Loucy (cell line): ENCODE measurements at regions not wholly inside any gene's neighbourhood (a gene's known extent, or its start where the extent isn't known, plus 50 kb on each side); places are given as distances from the start of the nearest gene placed in this dataset.
"Not testable (repeated sequence)": the region's sequence is repeated elsewhere in the genome, so short reads cannot be mapped to it uniquely, and the experiment has no call there.

Source experiments
- H2AFZ ChIP-seq: fragments of 200-600 bp; sonication (generic); 2 replicates; pipeline ENCODE4 v1.6.0; 2016; ENCODE audit warnings: antibody characterized with exemption, mild to moderate bottlenecking, low read length, moderate library complexity
- H3F3A ChIP-seq: fragments of 200-600 bp; 2 replicates; pipeline ENCODE4 v1.6.0; 2016; ENCODE audit warnings: antibody characterized with exemption, low read depth, mild to moderate bottlenecking
- H3K27me3 ChIP-seq: fragments of 200-600 bp; sonication (generic); 2 replicates; pipeline ENCODE4 v1.6.1; 2014; ENCODE audit warnings: low read length, mild to moderate bottlenecking; ENCODE audit not compliant: insufficient read depth, poor library complexity, severe bottlenecking
- H3K36me3 ChIP-seq: fragments of 200-600 bp; sonication (generic); 2 replicates; pipeline ENCODE4 v1.6.1; 2016; ENCODE audit warnings: low read length; ENCODE audit not compliant: insufficient read depth
- H3K4me1 ChIP-seq: fragments of 200-600 bp; sonication (generic); 2 replicates; pipeline ENCODE4 v1.5.1; 2014; ENCODE audit warnings: low read length, mild to moderate bottlenecking; ENCODE audit not compliant: insufficient read depth, poor library complexity, severe bottlenecking
- H3K4me2 ChIP-seq: fragments of 200-600 bp; sonication (generic); 2 replicates; pipeline ENCODE4 v1.6.0; 2014; ENCODE audit warnings: antibody characterized with exemption, low read length, low read depth, mild to moderate bottlenecking; ENCODE audit not compliant: poor library complexity, severe bottlenecking
- H3K4me3 ChIP-seq: fragments of 200-600 bp; sonication (generic); 2 replicates; pipeline ENCODE4 v1.5.1; 2014; ENCODE audit warnings: low read length, mild to moderate bottlenecking, mixed read lengths; ENCODE audit not compliant: poor library complexity, severe bottlenecking
- H3K79me2 ChIP-seq: fragments of 200-600 bp; sonication (generic); 2 replicates; pipeline ENCODE4 v1.6.1; 2014; ENCODE audit warnings: low read length; ENCODE audit not compliant: insufficient read depth
- H3K9ac ChIP-seq: fragments of 200-600 bp; sonication (generic); 2 replicates; pipeline ENCODE4 v1.6.0; 2014; ENCODE audit warnings: mild to moderate bottlenecking, low read depth, low read length, moderate library complexity; ENCODE audit not compliant: poor library complexity, severe bottlenecking
- H3K9me2 ChIP-seq: fragments of 200-600 bp; sonication (generic); replicated peaks from 2 replicates; pipeline ENCODE4 v1.6.1; 2016; ENCODE audit warnings: low read depth, low read length, mixed read lengths
- H3K9me3 ChIP-seq: fragments of 200-600 bp; sonication (generic); 2 replicates; pipeline ENCODE4 v1.6.1; 2014; ENCODE audit warnings: mild to moderate bottlenecking, antibody characterized with exemption, low read length, low read depth; ENCODE audit not compliant: insufficient read depth
- H4K20me1 ChIP-seq: fragments of 200-600 bp; sonication (generic); 2 replicates; pipeline ENCODE4 v1.6.0; 2014; ENCODE audit warnings: antibody characterized with exemption, low read length, mild to moderate bottlenecking; ENCODE audit not compliant: insufficient read depth, poor library complexity, severe bottlenecking
- EZH2phosphoT487 ChIP-seq: fragments of 200-600 bp; IDR thresholded peaks from 2 replicates; pipeline ENCODE4 v1.6.1; 2018; ENCODE audit warnings: antibody characterized with exemption, mild to moderate bottlenecking, moderate library complexity, borderline replicate concordance
- TF ChIP-seq, protein P1 (sequence below): fragments of 200-600 bp; sonication (generic); conservative IDR thresholded peaks from 2 replicates; pipeline ENCODE4 v1.5.1; 2014; ENCODE audit warnings: mild to moderate bottlenecking, antibody characterized with exemption, low read length

DNA sequence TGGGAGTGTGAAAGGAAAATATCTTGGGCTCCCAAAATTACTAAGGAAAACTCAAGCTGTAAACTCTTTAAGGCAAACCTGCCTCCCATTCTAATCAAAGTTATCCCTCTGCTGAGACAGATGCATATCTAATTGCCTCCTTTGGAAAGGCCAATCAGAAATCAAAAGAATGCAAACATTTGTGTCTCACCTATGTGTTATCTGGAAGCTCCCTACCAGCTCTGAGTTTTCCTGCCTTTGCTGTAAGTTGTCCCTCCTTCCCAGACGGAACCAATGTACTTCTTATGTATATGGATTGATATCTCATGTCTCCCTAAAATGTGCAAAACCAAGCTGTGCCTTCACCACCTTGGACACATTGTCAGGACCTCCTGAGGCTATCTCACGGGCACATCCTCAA is 95.8 kb downstream of the AASDHPPT start:
- Histone ChIP-seq H3K4me3 (no peak overlapping the region), H3K79me2 (no peaks in the 10 kb centered on the region), H3K4me1 (no peaks in the 10 kb centered on the region), H3F3A (no peaks in the 10 kb centered on the region), H2AFZ (no peak overlapping the region), H4K20me1 (no peaks in the 10 kb centered on the region), H3K36me3 (no peaks in the 10 kb centered on the region), H3K9ac (no peak overlapping the region), H3K9me3 (no peaks in the 10 kb centered on the region), H3K4me2 (no peak overlapping the region), H3K9me2 (no peaks in the 10 kb centered on the region), H3K27me3 (no peaks in the 10 kb centered on the region)
- TF ChIP-seq, protein P1, sequence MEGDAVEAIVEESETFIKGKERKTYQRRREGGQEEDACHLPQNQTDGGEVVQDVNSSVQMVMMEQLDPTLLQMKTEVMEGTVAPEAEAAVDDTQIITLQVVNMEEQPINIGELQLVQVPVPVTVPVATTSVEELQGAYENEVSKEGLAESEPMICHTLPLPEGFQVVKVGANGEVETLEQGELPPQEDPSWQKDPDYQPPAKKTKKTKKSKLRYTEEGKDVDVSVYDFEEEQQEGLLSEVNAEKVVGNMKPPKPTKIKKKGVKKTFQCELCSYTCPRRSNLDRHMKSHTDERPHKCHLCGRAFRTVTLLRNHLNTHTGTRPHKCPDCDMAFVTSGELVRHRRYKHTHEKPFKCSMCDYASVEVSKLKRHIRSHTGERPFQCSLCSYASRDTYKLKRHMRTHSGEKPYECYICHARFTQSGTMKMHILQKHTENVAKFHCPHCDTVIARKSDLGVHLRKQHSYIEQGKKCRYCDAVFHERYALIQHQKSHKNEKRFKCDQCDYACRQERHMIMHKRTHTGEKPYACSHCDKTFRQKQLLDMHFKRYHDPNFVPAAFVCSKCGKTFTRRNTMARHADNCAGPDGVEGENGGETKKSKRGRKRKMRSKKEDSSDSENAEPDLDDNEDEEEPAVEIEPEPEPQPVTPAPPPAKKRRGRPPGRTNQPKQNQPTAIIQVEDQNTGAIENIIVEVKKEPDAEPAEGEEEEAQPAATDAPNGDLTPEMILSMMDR: no peak
- TF ChIP-seq EZH2phosphoT487: no peak

DNA sequence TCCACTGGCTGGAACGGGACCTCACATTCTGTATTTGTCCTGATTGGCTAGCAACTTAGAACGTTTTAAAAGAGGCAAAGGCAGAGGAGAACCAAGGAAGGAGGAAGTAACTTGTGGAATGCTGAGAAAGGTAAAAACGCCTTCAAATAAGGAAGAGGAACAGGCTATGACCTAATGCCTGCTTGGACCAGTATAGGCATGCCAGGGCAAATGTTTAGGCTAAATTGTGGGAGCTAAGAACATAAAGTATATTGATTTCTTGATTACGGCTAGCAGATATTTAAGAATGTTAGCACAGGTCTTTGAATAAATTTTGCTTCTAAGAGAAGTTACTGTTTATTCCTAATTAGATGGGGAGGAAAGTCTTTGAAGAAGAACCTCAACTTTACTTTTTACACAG is 96.5 kb downstream of the AASDHPPT start:
- H3F3A ChIP-seq, H3K27me3 ChIP-seq, H3K9me3 ChIP-seq, H3K9me2 ChIP-seq, H4K20me1 ChIP-seq, H3K4me1 ChIP-seq, H3K79me2 ChIP-seq, H3K9ac ChIP-seq, H3K36me3 ChIP-seq, H2AFZ ChIP-seq, H3K4me3 ChIP-seq, H3K4me2 ChIP-seq: not testable (repeated sequence)

DNA sequence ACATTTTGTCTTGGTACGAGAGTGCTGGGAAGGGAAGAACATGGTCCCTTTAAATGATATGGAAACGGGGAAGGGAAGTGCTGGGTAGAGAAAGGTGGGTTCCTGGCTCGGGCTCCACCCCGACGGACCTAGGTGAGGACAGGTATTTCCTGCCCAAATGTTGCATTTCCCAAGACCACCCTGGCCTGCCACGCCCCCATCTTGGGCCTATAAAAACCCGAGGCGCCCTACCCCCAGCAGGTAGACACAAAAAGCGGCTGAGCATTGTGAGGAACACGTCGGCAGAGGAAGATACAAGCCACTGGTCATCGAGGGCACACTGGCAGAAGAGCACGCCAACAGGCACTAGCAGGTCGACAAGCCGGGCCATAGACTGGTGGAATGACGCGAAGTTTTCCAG is 99.4 kb downstream of the AASDHPPT start:
- no peaks in the 10 kb centered on the region for H3K4me1 ChIP-seq
- H3F3A ChIP-seq: no peaks in the 10 kb centered on the region
- H3K36me3 ChIP-seq: no peaks in the 10 kb centered on the region
- H3K9ac ChIP-seq: no peak overlapping the region
- no peak overlapping the region for H3K4me3 ChIP-seq
- no peak overlapping the region for H2AFZ ChIP-seq
- H3K27me3 ChIP-seq: no peaks in the 10 kb centered on the region
- no peaks in the 10 kb centered on the region for H3K9me3 ChIP-seq
- no peaks in the 10 kb centered on the region for H3K9me2 ChIP-seq
- no peak overlapping the region for H3K4me2 ChIP-seq
- H4K20me1 ChIP-seq: no peaks in the 10 kb centered on the region
- H3K79me2 ChIP-seq: no peaks in the 10 kb centered on the region
- no peak for TF ChIP-seq EZH2phosphoT487
- TF ChIP-seq, protein P1: no peak

DNA sequence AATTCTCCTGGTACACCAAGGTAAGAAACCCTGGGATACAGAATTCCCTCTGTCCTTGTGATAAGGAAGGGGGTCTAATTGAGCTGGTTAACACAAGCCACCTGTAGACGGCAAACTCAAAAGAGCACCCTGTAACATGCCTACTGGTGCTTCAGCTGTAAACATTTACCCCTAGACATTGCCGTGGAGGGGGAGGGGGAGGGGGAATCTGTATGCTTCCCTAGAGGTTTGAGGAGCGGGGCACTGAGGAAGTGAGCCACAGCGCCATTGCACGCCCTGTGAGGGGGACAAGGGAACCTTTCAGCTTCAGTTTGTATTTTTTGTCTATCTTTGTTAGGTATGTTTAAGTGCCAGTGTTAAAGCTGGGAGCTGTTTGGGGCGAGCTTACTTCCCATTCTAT is 99.8 kb downstream of the AASDHPPT start:
- Histone ChIP-seq H3K4me1 (no peaks in the 10 kb centered on the region), H3K9me3 (no peaks in the 10 kb centered on the region), H3K36me3 (no peaks in the 10 kb centered on the region), H3K4me3 (no peak overlapping the region), H2AFZ (no peak overlapping the region), H4K20me1 (no peaks in the 10 kb centered on the region), H3K9me2 (no peaks in the 10 kb centered on the region), H3K9ac (no peak overlapping the region), H3K4me2 (no peak overlapping the region), H3F3A (no peaks in the 10 kb centered on the region), H3K79me2 (no peaks in the 10 kb centered on the region), H3K27me3 (no peaks in the 10 kb centered on the region)
- TF ChIP-seq, protein P1: no peak
- no peak for TF ChIP-seq EZH2phosphoT487
